GM18511 (cell line): ENCODE measurements at regions not wholly inside any gene's neighbourhood (a gene's known extent, or its start where the extent isn't known, plus 50 kb on each side); places are given as distances from the start of the nearest gene placed in this dataset.
"Not testable (repeated sequence)": the region's sequence is repeated elsewhere in the genome, so short reads cannot be mapped to it uniquely, and the experiment has no call there.

Experiments used
- ATAC-seq: cut with Tn5 transposase; IDR thresholded peaks from one replicate; pipeline ENCODE4 v1.9.1; 2021; ENCODE audit warnings: mild to moderate bottlenecking, moderate library complexity; ENCODE audit not compliant: unreplicated experiment

- ATAC-seq: no peak
Measured at GRCh38 chr3:87109465-87109864, 117.6 kb upstream of the CHMP2B start.

GRCh38 chr3:87101861-87102625, 111.1 kb upstream of the VGLL3 start:
- no peak for ATAC-seq

GRCh38 chr3:87097733-87098132, 106.8 kb upstream of the VGLL3 start:
- ATAC-seq: not testable (repeated sequence)

- no peak for ATAC-seq
Measured at GRCh38 chr3:87090631-87091030, 99.7 kb upstream of the VGLL3 start.

- ATAC-seq: peak; percentile 77
Measured at GRCh38 chr3:87088993-87089841, 98.3 kb upstream of the VGLL3 start.

GRCh38 chr3:87088430-87088992, 97.6 kb upstream of the VGLL3 start:
- peak; percentile 20 for ATAC-seq

- ATAC-seq: no peak
Measured at GRCh38 chr3:87084868-87085267, 93.9 kb upstream of the VGLL3 start.

GRCh38 chr3:87082796-87083440, 92.0 kb upstream of the VGLL3 start:
- peak; percentile 83 for ATAC-seq

- ATAC-seq: no peak
Measured at GRCh38 chr3:87077355-87077754, 86.4 kb upstream of the VGLL3 start.

- no peak for ATAC-seq
Measured at GRCh38 chr3:87076946-87077345, 86.0 kb upstream of the VGLL3 start.

- no peak for ATAC-seq
Measured at GRCh38 chr3:87073496-87074145, 82.7 kb upstream of the VGLL3 start.

GRCh38 chr3:87072446-87072845, 81.5 kb upstream of the VGLL3 start:
- ATAC-seq: no peak

GRCh38 chr3:87069971-87070370, 79.0 kb upstream of the VGLL3 start:
- ATAC-seq: no peak

- no peak for ATAC-seq
Measured at GRCh38 chr3:87069021-87069420, 78.1 kb upstream of the VGLL3 start.

- no peak for ATAC-seq
Measured at GRCh38 chr3:87062685-87063084, 71.7 kb upstream of the VGLL3 start.

GRCh38 chr3:87057474-87057873, 66.5 kb upstream of the VGLL3 start:
- ATAC-seq: no peak

- ATAC-seq: no peak
Measured at GRCh38 chr3:87053553-87053952, 62.6 kb upstream of the VGLL3 start.

- no peak for ATAC-seq
Measured at GRCh38 chr3:87052499-87053260, 61.7 kb upstream of the VGLL3 start.

GRCh38 chr3:87047852-87048251, 56.9 kb upstream of the VGLL3 start:
- no peak for ATAC-seq

GRCh38 chr3:87046241-87046640, 55.3 kb upstream of the VGLL3 start:
- ATAC-seq: no peak
